K562 (cell line): ENCODE measurements at regions not wholly inside any gene's neighbourhood (a gene's known extent, or its start where the extent isn't known, plus 50 kb on each side); places are given as distances from the start of the nearest gene placed in this dataset.

Experiments
- ATAC-seq: fragments of 200-7000 bp; cut with Tn5 transposase; 3 replicates; pipeline ENCODE4 v1.9.1; 2020; ENCODE audit warnings: moderate library complexity
- BruUV-seq: library from RNA; stranded (reverse); fragments of 400-500 nt; replicated peaks from 2 replicates; lab custom pipeline; 2021; lab: Mats Ljungman, UMichigan
- CTCF ChIA-PET: fragments of 300-600 bp; formaldehyde crosslinking; extraction: SDS; loops from one replicate; lab custom pipeline; 2021; ENCODE audit warnings: low intra/inter-chr PET ratio; lab: Yijun Ruan, JAX
- POLR2A ChIA-PET: fragments of 300-600, 350-650 bp; sonication (Branson Sonifier 250); formaldehyde crosslinking; extraction: SDS; loops from one replicate; lab custom pipeline; 2021; ENCODE audit warnings: antibody characterized with exemption, inconsistent platforms; lab: Yijun Ruan, JAX
- DNase-seq, 4 experiments: peaks; one replicate each; pipeline versions ENCODE4 v3.0.0 to v3.0.0-alpha.2; 2011 to 2018; ENCODE audit warnings: low spot score in 3 of 4, mixed read lengths in 3 of 4; ENCODE audit errors: extremely low read depth in 1 of 4
- FAIRE-seq: peaks from 2 replicates; lab custom pipeline; 2011; peaks lifted over from hg19 to GRCh38; lab: Jason Lieb, UNC
- H2AFZ ChIP-seq: 2 replicates; pipeline ENCODE4 v1.6.0; 2011; ENCODE audit warnings: low read depth, low read length, control low read depth, inconsistent platforms
- H3K27ac ChIP-seq: fragments of 200-600 bp; 3 replicates; pipeline ENCODE4 v1.8.0; 2011; ENCODE audit warnings: low read depth, mild to moderate bottlenecking, control low read depth, inconsistent platforms, low read length, moderate library complexity, mixed read lengths; ENCODE audit errors: extremely low read depth
- H3K27me3 ChIP-seq, 2 experiments: fragments of 300-600 bp in 1 of 2; 2 replicates in 1 of 2; 3 replicates in 1 of 2; pipeline versions ENCODE4 v1.6.0 to v1.8.0; 2011; ENCODE audit warnings: inconsistent platforms in 2 of 2, low read length in 2 of 2, mild to moderate bottlenecking in 1 of 2, mixed read lengths in 1 of 2, moderate library complexity in 1 of 2; ENCODE audit not compliant: control insufficient read depth in 2 of 2, insufficient read depth in 2 of 2
- H3K36me3 ChIP-seq: fragments of 300-600 bp; 3 replicates; pipeline ENCODE4 v1.8.0; 2011; ENCODE audit warnings: mild to moderate bottlenecking, low read length, inconsistent platforms; ENCODE audit not compliant: control insufficient read depth, insufficient read depth
- H3K4me1 ChIP-seq, 2 experiments: fragments of 200-600 bp in 1 of 2; replicated peaks in 1 of 2; 2 replicates in 1 of 2; 3 replicates in 1 of 2; pipeline versions ENCODE4 v1.5.1 to v1.8.0; 2011; ENCODE audit warnings: inconsistent platforms in 2 of 2, low read length in 2 of 2, mild to moderate bottlenecking in 1 of 2, mixed read lengths in 1 of 2, moderate library complexity in 1 of 2; ENCODE audit not compliant: control insufficient read depth in 2 of 2, insufficient read depth in 2 of 2
- H3K4me2 ChIP-seq: 2 replicates; pipeline ENCODE4 v1.6.1; 2011; ENCODE audit warnings: low read length, control low read depth, inconsistent platforms, mixed read lengths; ENCODE audit not compliant: insufficient read depth
- H3K4me3 ChIP-seq: fragments of 200-600 bp; sonication (generic), shearing (Covaris generic); 2 replicates; pipeline ENCODE4 v1.5.1; 2016; ENCODE audit warnings: control low read depth, inconsistent platforms
- H3K79me2 ChIP-seq: fragments of 200-600 bp; 3 replicates; pipeline ENCODE4 v1.8.0; 2011; ENCODE audit warnings: low read length, inconsistent platforms; ENCODE audit not compliant: control insufficient read depth, insufficient read depth
- H3K9ac ChIP-seq, 2 experiments: 2 replicates each; pipeline versions ENCODE4 v1.6.0 to v1.6.1; 2011; ENCODE audit warnings: low read depth in 2 of 2, low read length in 2 of 2, control low read depth in 1 of 2, inconsistent platforms in 1 of 2, mild to moderate bottlenecking in 1 of 2, mixed read lengths in 1 of 2; ENCODE audit not compliant: insufficient read depth in 1 of 2
- H3K9me1 ChIP-seq: one replicate; pipeline ENCODE4 v1.6.0; 2011; ENCODE audit warnings: inconsistent platforms, mild to moderate bottlenecking, low read length, moderate library complexity; ENCODE audit not compliant: control insufficient read depth, insufficient read depth
- H3K9me3 ChIP-seq: replicated peaks from 2 replicates; pipeline ENCODE4 v1.5.1; 2011; ENCODE audit warnings: low read depth, low read length, inconsistent platforms; ENCODE audit not compliant: control insufficient read depth, insufficient read depth
- H4K20me1 ChIP-seq: replicated peaks from 2 replicates; pipeline ENCODE4 v1.6.1; 2011; ENCODE audit warnings: low read length, inconsistent platforms, mixed read lengths; ENCODE audit not compliant: control insufficient read depth, insufficient read depth
- GATAD2B ChIP-seq: fragments of 450-650 bp; IDR thresholded peaks from 2 replicates; pipeline ENCODE4 v1.6.1; 2017; ENCODE audit warnings: mild to moderate bottlenecking, borderline replicate concordance
- PHTF2 ChIP-seq: fragments of 250-450 bp; sonication (Bioruptor Pico); IDR thresholded peaks from 2 replicates; pipeline ENCODE4 v1.5.0; 2021; ENCODE audit warnings: mild to moderate bottlenecking
- PURB ChIP-seq: sonication (generic); formaldehyde crosslinking; IDR thresholded peaks from 2 replicates; pipeline ENCODE4 v1.9.0; 2021; ENCODE audit warnings: low read depth, mild to moderate bottlenecking, missing genetic modification reagents
- TAF15 ChIP-seq: fragments of 200-400 bp; formaldehyde crosslinking; IDR thresholded peaks from 2 replicates; pipeline ENCODE4 v1.6.1; 2017; ENCODE audit warnings: mild to moderate bottlenecking, low read depth, low read length, moderate library complexity
- U2AF1 ChIP-seq: fragments of 200-400 bp; formaldehyde crosslinking; optimal IDR thresholded peaks from 2 replicates; pipeline ENCODE3; 2017; ENCODE audit warnings: mild to moderate bottlenecking, low read depth, low read length, moderate library complexity
- YY1 ChIP-seq, 3 experiments: IDR thresholded peaks; 2 replicates each; pipeline ENCODE4 v1.6.1; 2011; ENCODE audit warnings: low read length in 2 of 3, mild to moderate bottlenecking in 2 of 3, moderate library complexity in 2 of 3, borderline replicate concordance in 1 of 3, control low read depth in 1 of 3, low read depth in 1 of 3; ENCODE audit not compliant: insufficient read depth in 3 of 3, insufficient replicate concordance in 2 of 3, control insufficient read depth in 1 of 3, insufficient read length in 1 of 3; ENCODE audit errors: extremely low read depth in 1 of 3
- ZKSCAN8 ChIP-seq: fragments of 200-800 bp; sonication (Bioruptor generic); IDR thresholded peaks from 2 replicates; pipeline ENCODE4 v1.6.1; 2016; ENCODE audit warnings: missing genetic modification characterization, missing compliant biosample characterization
- ZNF24 ChIP-seq: fragments of 450-650 bp; IDR thresholded peaks from 2 replicates; pipeline ENCODE4 v1.6.1; 2016
- ZNF3 ChIP-seq: fragments of 250-450 bp; sonication (Bioruptor Pico); IDR thresholded peaks from 2 replicates; pipeline ENCODE4 v1.5.0; 2021; ENCODE audit warnings: mild to moderate bottlenecking, moderate library complexity
- ZNF551 ChIP-seq: fragments of 250-450 bp; sonication (Bioruptor Pico); IDR thresholded peaks from 2 replicates; pipeline ENCODE4 v1.5.0; 2021; ENCODE audit warnings: mild to moderate bottlenecking, moderate library complexity
- WGBS: fragments of 100-300 bp; shearing (Covaris generic); methylation state at CpG from one replicate; pipeline ENCODE4 v1.1.6; 2016; ENCODE audit warnings: low coverage, mixed read lengths; ENCODE audit not compliant: insufficient coverage; ENCODE audit errors: missing lambda C conversion rate; 5-methylcytosine and 5-hydroxymethylcytosine counted together
- in situ Hi-C: fragments of 300-500 bp; cut with MboI; formaldehyde crosslinking; loops from 4 replicates; pipeline ENCODE4 v1.15.0; 2018; ENCODE audit warnings: inconsistent platforms, mixed read lengths
- intact Hi-C: fragments of 100-400 bp; cut with micrococcal nuclease; formaldehyde crosslinking; loops from 2 replicates; pipeline ENCODE4 v1.14.2; 2022
- TF ChIP-seq, protein P1 (sequence below): fragments of 250-450 bp; sonication (Bioruptor Pico); IDR thresholded peaks from 2 replicates; pipeline ENCODE4 v1.4.0; 2020; ENCODE audit warnings: mild to moderate bottlenecking, moderate library complexity, borderline replicate concordance
- TF ChIP-seq, protein P2 (sequence below): fragments of 450-650 bp; formaldehyde crosslinking; IDR thresholded peaks from 2 replicates; pipeline ENCODE4 v1.4.0; 2022; ENCODE audit warnings: mild to moderate bottlenecking, moderate library complexity
- TF ChIP-seq, protein P3 (sequence below): fragments of 450-650 bp; IDR thresholded peaks from 2 replicates; pipeline ENCODE4 v1.7.0; 2016; ENCODE audit warnings: borderline replicate concordance
- TF ChIP-seq, protein P4 (sequence below): fragments of 450-650 bp; IDR thresholded peaks from 2 replicates; pipeline ENCODE4 v1.6.1; 2016; ENCODE audit warnings: mild to moderate bottlenecking

DNA sequence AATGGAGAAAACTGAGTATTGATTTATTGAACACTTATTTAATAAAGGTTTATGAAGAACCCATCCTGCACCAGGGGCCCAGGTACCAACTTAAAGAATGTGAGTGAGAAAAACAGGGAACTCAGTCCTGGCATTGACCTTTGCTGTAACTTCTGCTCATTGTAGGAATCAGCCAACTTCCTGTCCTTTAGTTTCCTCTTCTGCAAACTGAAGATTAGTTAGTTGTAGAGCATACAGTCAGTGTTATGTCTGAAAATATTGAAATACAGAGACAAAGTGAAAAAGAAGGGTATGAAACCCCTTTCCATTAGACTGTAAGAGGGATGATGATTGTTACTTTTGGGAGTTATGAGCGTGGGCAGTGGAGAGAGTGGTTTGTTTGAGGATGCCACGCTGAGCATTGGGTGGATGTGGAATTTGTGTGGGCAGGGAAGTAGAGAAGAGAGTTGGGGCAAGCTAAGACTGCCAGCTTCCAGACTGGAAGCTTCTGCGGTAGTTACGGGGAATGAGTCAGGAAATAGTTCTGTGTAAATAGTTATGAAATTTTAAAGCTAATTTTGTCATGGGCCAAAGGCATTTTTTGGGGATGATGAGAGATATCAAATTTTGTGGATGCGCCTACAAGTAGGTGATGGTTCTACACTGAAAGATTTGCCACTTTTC, 89.2 kb downstream of the GPR88 start:
- Histone ChIP-seq H3K27ac (no peak overlapping the region), H2AFZ (no peak overlapping the region), H3K4me2 (no peak overlapping the region), H4K20me1 (no peaks in the 10 kb centered on the region), H3K9me1 (no peaks in the 10 kb centered on the region), H3K79me2 (no peaks in the 10 kb centered on the region), H3K9me3 (no peaks in the 10 kb centered on the region), H3K27me3 (no peaks in the 10 kb centered on the region; a peak in 1 of 5 replicates), H3K4me1 (no peaks in the 10 kb centered on the region), H3K9ac (no peak overlapping the region), H3K36me3 (no peaks in the 10 kb centered on the region), H3K4me3 (no peak overlapping the region)
- 0% methylated on average over 5 of the region's 5 CpGs for WGBS
- no peak for ATAC-seq
- FAIRE-seq = no peak
- in situ Hi-C loops (no loop called here), intact Hi-C loops (no loop called here)
- ChIA-PET POLR2A (no interaction called here), CTCF (no interaction called here)
- no peak for DNase-seq
- no TSS peak for BruUV-seq
- TF ChIP-seq PURB (CRISPR knock-in tag) = no peak
- TF ChIP-seq, protein P1, sequence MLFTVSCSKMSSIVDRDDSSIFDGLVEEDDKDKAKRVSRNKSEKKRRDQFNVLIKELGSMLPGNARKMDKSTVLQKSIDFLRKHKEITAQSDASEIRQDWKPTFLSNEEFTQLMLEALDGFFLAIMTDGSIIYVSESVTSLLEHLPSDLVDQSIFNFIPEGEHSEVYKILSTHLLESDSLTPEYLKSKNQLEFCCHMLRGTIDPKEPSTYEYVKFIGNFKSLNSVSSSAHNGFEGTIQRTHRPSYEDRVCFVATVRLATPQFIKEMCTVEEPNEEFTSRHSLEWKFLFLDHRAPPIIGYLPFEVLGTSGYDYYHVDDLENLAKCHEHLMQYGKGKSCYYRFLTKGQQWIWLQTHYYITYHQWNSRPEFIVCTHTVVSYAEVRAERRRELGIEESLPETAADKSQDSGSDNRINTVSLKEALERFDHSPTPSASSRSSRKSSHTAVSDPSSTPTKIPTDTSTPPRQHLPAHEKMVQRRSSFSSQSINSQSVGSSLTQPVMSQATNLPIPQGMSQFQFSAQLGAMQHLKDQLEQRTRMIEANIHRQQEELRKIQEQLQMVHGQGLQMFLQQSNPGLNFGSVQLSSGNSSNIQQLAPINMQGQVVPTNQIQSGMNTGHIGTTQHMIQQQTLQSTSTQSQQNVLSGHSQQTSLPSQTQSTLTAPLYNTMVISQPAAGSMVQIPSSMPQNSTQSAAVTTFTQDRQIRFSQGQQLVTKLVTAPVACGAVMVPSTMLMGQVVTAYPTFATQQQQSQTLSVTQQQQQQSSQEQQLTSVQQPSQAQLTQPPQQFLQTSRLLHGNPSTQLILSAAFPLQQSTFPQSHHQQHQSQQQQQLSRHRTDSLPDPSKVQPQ (CRISPR knock-in tag) = no peak
- no peak for TF ChIP-seq ZKSCAN8 (CRISPR knock-in tag)
- TF ChIP-seq U2AF1 = no peak
- TF ChIP-seq, protein P2, sequence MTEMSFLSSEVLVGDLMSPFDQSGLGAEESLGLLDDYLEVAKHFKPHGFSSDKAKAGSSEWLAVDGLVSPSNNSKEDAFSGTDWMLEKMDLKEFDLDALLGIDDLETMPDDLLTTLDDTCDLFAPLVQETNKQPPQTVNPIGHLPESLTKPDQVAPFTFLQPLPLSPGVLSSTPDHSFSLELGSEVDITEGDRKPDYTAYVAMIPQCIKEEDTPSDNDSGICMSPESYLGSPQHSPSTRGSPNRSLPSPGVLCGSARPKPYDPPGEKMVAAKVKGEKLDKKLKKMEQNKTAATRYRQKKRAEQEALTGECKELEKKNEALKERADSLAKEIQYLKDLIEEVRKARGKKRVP (CRISPR knock-in tag) = no peak
- TF ChIP-seq, protein P3, sequence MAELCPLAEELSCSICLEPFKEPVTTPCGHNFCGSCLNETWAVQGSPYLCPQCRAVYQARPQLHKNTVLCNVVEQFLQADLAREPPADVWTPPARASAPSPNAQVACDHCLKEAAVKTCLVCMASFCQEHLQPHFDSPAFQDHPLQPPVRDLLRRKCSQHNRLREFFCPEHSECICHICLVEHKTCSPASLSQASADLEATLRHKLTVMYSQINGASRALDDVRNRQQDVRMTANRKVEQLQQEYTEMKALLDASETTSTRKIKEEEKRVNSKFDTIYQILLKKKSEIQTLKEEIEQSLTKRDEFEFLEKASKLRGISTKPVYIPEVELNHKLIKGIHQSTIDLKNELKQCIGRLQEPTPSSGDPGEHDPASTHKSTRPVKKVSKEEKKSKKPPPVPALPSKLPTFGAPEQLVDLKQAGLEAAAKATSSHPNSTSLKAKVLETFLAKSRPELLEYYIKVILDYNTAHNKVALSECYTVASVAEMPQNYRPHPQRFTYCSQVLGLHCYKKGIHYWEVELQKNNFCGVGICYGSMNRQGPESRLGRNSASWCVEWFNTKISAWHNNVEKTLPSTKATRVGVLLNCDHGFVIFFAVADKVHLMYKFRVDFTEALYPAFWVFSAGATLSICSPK = no peak
- no peak for TF ChIP-seq GATAD2B
- no peak for TF ChIP-seq PHTF2 (CRISPR knock-in tag)
- no peak for TF ChIP-seq TAF15
- TF ChIP-seq YY1 (IDR thresholded peaks at IDR 0.05; ENCODE audit: borderline replicate concordance in 1 of 3, control insufficient read depth in 1 of 3, extremely low read depth in 1 of 3, insufficient read depth in 3 of 3, insufficient read length in 1 of 3, insufficient replicate concordance in 2 of 3, low read depth in 1 of 3, low read length in 2 of 3) = no peak
- no peak for TF ChIP-seq ZNF551
- no peak for TF ChIP-seq ZNF24
- TF ChIP-seq, protein P4, sequence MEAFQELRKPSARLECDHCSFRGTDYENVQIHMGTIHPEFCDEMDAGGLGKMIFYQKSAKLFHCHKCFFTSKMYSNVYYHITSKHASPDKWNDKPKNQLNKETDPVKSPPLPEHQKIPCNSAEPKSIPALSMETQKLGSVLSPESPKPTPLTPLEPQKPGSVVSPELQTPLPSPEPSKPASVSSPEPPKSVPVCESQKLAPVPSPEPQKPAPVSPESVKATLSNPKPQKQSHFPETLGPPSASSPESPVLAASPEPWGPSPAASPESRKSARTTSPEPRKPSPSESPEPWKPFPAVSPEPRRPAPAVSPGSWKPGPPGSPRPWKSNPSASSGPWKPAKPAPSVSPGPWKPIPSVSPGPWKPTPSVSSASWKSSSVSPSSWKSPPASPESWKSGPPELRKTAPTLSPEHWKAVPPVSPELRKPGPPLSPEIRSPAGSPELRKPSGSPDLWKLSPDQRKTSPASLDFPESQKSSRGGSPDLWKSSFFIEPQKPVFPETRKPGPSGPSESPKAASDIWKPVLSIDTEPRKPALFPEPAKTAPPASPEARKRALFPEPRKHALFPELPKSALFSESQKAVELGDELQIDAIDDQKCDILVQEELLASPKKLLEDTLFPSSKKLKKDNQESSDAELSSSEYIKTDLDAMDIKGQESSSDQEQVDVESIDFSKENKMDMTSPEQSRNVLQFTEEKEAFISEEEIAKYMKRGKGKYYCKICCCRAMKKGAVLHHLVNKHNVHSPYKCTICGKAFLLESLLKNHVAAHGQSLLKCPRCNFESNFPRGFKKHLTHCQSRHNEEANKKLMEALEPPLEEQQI = no peak
- no peak for TF ChIP-seq ZNF3 (CRISPR knock-in tag)
